Glomerular endothelial cell (primary cell): ENCODE measurements at regions not wholly inside any gene's neighbourhood (a gene's known extent, or its start where the extent isn't known, plus 50 kb on each side); places are given as distances from the start of the nearest gene placed in this dataset.

ENCODE experiments used
- DNase-seq: peaks from one replicate; pipeline ENCODE4 v3.0.0-alpha.2; 2011; ENCODE audit warnings: low read depth, low spot score; ENCODE audit errors: extremely low read depth

DNA sequence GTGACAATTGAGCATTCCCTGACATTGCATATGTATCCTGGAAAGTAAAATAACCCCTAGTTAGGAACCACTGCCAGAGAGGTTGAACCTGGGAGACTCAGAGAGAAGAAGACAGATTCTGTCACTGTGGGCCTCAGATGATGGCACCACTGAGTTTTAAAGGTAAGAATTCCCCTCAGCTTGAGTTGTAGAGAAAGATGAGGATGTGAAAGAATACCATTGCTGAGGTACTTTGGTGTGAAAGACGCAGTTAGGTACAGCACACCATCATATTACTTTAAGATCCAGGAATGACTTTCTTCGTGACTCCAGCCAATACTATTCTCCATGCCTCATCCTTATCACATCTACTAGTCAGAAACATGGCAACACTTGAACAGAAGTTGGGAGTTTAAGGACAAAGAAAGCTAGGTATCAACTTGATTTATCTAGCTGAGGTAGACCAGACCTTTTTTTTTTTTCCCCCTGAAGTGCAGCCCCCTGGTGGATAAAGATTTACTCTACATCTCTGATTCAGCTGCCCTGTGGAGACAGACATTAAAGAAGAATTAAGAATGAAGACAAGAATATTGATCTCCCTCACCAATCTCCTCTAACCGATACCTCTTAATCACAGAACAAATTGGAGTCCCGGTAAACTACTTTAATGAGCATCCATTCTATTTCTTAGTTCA is 630.5 kb upstream of the FANCL start:
- DNase-seq: no peak

- DNase-seq: no peak
These were observed 629.6 kb upstream of the FANCL start for GRCh38 chr2:58870704-58871103.

DNA sequence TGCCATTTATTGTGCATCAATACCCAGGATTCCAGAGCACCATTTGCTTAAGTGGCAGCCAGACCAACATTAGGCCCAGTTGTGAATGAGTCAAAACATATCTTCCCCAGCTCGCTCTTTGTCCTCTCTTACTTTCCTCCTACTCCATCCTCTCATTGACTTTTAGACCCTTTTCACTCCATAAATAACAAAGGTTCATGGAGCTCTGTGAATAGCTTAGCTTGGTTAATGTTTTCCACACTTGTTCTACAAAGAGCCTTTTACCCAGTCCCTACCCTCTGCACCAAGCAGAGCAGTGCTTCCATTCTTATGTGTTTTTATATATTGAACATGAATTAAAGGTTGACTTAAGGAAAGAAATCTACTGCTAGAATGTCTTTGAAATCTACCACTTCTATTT is 625.8 kb upstream of the FANCL start:
- no peak for DNase-seq

DNA sequence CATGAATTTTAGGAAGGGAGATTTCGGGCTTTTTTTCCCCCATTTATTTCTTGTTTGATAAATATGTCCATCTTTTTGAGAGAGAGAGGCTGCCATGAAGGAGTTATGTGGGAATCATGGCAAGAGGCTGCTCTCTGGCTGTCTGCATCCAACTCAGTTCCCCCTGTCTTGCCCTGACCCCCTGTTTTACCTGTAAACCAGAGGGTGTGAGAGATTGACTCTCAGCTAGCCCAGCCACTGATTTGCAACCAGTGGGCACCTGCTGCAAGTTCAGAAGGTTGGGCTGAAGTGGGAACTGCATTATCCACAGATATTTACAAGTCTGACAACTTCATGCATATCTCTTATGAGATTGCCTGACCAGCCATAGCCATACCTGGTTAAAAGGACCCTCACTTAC is 625.4 kb upstream of the FANCL start:
- no peak for DNase-seq

GRCh38 chr2:58866040-58866439 is 624.9 kb upstream of the FANCL start:
- no peak for DNase-seq

DNA sequence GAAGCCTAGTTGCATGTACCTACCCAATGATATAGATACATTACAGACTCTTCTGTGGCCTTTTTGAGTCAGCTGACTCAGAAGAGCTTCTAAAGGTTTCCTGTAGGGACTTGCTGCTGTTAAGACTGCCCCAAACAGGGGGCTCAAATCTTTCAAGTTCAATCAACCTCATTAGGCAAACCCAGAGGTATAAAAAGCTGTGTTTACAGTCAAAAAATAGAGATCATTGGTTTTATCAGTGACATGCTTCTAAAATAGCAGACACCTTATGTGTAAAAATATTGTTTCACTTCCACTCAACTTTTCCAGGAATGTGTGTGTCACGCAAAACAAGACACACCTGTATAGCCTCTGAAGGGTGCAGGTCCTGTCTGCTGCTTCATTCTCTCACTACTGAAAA is 624.3 kb upstream of the FANCL start:
- no peak for DNase-seq

GRCh38 chr2:58862244-58862643 is 621.1 kb upstream of the FANCL start:
- no peak for DNase-seq

GRCh38 chr2:58860586-58860985 is 619.5 kb upstream of the FANCL start:
- no peak for DNase-seq

- DNase-seq: no peak
These were observed 615.0 kb upstream of the FANCL start for GRCh38 chr2:58856100-58856499.

DNA sequence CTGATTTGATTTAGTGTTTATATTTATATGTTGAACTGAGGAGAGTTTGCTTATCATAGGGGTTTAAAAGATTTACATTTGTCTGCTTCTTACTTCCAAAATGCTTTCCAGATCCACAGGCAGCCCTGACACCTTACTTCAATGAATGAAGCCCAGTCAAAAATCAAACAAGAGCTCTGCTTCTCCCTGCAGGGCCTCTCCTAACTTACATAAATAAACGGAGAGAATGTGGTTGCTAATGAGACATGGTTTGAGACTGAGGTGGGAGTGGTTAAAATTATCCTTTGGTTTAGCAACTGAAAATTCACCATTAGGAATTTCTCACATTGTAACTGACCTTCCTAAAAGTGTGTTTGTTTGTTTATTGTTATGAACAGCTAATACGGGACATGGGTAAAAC is 612.3 kb upstream of the FANCL start:
- no peak for DNase-seq

- no peak for DNase-seq
These were observed 611.8 kb upstream of the FANCL start for GRCh38 chr2:58852905-58853304.

GRCh38 chr2:58852243-58852642 is 611.1 kb upstream of the FANCL start:
- no peak for DNase-seq

- DNase-seq: no peak
These were observed 610.5 kb upstream of the FANCL start for GRCh38 chr2:58851598-58851997.

DNA sequence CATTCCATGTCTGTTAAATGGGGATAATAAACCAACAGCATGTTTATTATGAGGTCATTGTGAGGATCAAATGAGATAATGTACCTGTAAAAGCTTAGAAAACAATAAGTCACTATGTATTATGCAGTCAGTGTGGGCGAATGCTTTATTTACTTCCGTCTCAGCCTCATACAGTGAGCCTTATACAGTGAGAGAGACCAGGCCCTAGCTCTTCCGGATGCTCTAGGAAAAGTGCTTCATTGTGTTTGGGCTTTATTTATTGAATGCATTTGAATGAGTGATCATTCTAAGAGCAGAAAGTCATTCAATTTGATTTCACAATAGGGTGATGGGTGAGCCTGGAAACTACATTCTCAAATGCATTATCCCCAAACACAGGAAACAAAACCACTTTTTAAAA is 603.9 kb upstream of the FANCL start:
- no peak for DNase-seq

GRCh38 chr2:58842501-58843155 is 601.5 kb upstream of the FANCL start:
- no peak for DNase-seq

DNA sequence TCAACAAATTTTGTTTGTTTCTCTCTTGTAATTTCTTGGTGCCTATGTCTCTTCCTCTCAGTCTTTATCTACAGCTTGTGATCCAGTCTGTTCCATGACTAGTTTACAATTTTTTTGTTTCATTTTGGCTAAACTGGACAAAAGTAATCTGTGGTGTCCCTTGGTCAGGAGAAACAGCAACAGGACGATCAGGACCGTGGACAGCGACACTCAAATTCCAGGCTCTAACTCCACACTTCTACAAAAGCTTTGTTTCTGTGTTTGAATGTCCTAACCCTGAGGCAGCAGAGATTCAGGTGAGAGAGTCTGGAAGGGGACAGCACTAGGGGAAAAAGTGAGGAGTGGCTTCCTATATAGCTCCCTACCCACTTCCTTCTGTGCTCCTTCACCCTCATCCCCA is 593.3 kb upstream of the FANCL start:
- no peak for DNase-seq

DNA sequence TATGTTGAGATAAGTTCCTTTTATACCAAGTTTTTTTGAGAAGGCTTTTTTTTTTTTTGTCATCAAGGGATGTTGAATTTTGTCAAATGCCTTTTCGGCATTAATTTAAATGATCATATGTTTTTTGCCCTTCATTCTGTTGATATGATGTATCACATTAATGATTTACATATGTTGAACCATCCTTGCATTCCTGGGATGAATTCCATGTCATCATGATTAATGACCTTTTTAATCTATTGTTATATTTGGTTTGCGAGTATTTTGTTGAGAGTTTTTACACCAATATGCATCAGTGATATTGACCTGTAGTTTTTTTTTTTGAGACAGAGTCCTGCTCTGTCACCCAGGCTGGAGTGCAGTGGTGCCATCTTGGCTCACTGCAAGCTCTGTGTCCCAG is 585.7 kb upstream of the FANCL start:
- DNase-seq: no peak

GRCh38 chr2:58812771-58813344 is 571.7 kb upstream of the FANCL start:
- DNase-seq: no peak

DNA sequence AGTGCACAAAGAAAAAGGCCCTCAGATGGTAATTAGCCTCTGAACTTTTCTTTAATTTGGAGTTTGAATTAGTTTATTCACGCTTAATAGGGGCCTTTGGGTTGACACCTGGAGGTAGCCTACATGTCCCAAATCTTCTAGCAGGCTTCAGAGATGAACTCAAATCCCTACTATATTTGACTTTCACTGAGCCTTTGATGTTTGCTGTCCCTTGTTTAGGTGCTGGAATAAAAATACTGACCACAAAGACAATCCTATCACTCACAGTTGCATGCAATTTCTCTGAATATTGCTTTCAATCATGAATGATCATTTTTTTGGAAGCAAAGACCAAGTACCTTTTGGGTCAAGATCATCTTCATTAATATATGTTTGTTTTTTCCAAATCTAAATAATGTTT is 564.0 kb upstream of the FANCL start:
- DNase-seq: no peak

DNA sequence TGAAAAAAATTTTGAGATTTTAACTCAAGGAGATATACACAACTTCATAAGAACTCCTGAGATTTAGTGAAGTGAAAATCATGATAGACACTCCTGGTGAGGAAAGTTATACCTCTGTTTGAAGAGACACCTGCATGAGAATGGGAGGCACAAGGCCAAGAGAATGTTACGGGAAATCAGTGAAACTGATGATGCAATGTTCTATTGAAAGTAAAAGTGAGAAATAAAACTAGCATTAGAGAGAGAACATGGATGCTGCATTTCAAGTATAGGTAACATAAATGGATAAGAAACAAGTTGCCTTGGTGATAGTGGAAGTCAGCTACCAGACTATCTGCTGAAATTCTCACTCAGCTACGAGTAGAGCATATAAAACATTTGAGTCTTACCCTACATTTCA is 562.1 kb upstream of the FANCL start:
- no peak for DNase-seq

GRCh38 chr2:58800881-58801280 is 559.8 kb upstream of the FANCL start:
- DNase-seq: no peak

GRCh38 chr2:58798676-58799208 is 557.6 kb upstream of the FANCL start:
- DNase-seq: no peak
